Bone marrow (tissue), 2 donors: ENCODE measurements at regions not wholly inside any gene's neighbourhood (a gene's known extent, or its start where the extent isn't known, plus 50 kb on each side); places are given as distances from the start of the nearest gene placed in this dataset.
A peak's percentile ranks its signal among the peaks of the same experiment; 100 is the strongest.
"Not testable (repeated sequence)": the region's sequence is repeated elsewhere in the genome, so short reads cannot be mapped to it uniquely, and the experiment has no call there.

Source experiments
- DNase-seq, 2 donors: peaks; one replicate each; lab custom pipeline; 2025; lab: John Stamatoyannopoulos, UW

GRCh38 chr22:19641254-19641982, 72.9 kb upstream of the SEPTIN5 start:
- no peak for DNase-seq

GRCh38 chr22:19641983-19642451, 72.3 kb upstream of the SEPTIN5 start:
- no peak for DNase-seq

- peak in 1 of 2 donors; percentile 65 for DNase-seq
These were observed 70.6 kb upstream of the SEPTIN5 start for GRCh38 chr22:19643448-19644313.

- peak in 1 of 2 donors; percentile 9 for DNase-seq
These were observed 69.7 kb upstream of the SEPTIN5 start for GRCh38 chr22:19644314-19645223.

GRCh38 chr22:19645391-19645790, 68.9 kb upstream of the SEPTIN5 start:
- DNase-seq: no peak

GRCh38 chr22:19645905-19646304, 68.4 kb upstream of the SEPTIN5 start:
- no peak for DNase-seq

- no peak for DNase-seq
These were observed 67.9 kb upstream of the SEPTIN5 start for GRCh38 chr22:19646383-19646782.

- DNase-seq: no peak
These were observed 65.8 kb upstream of the SEPTIN5 start for GRCh38 chr22:19648419-19648929.

- DNase-seq: no peak
These were observed 62.0 kb upstream of the SEPTIN5 start for GRCh38 chr22:19652316-19652715.

GRCh38 chr22:19654338-19654987, 59.8 kb upstream of the SEPTIN5 start:
- no peak for DNase-seq

- no peak for DNase-seq
These were observed 58.9 kb upstream of the SEPTIN5 start for GRCh38 chr22:19655399-19655798.

GRCh38 chr22:19656541-19657251, 57.6 kb upstream of the SEPTIN5 start:
- DNase-seq: no peak

- no peak for DNase-seq
These were observed 56.8 kb upstream of the SEPTIN5 start for GRCh38 chr22:19657252-19658056.

GRCh38 chr22:19658057-19658966, 56.0 kb upstream of the SEPTIN5 start:
- DNase-seq: no peak

- no peak for DNase-seq
These were observed 55.1 kb upstream of the SEPTIN5 start for GRCh38 chr22:19658967-19659804.

- no peak for DNase-seq
These were observed 54.4 kb upstream of the SEPTIN5 start for GRCh38 chr22:19659805-19660345.

GRCh38 chr22:19660583-19660982, 53.7 kb upstream of the SEPTIN5 start:
- DNase-seq: not testable (repeated sequence)
